ENCODE measurements at regions not wholly inside any gene's neighbourhood (a gene's known extent, or its start where the extent isn't known, plus 50 kb on each side); places are given as distances from the start of the nearest gene placed in this dataset.

DNA sequence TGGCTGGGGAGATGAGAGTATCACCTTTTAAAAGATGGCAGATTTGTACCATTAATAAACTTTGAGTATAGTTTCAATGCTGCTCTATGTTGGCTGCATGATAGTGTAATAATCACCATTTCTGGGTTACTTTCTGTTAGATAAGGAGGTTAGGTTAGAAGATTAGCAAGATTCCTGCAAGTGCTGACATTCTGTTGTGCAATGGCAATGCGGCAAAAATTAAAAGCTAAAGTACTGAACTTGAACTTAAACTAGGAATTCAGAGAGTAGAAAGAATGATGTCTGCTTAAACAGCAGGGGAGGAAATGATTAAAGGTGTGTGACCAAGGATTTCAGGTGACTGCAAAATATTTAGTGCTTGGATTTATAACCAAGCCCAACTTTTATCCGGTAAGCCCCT, 399.8 kb upstream of the MON1B start:
- no peak for ATAC-seq (ENCODE audit: poor library complexity)

DNA sequence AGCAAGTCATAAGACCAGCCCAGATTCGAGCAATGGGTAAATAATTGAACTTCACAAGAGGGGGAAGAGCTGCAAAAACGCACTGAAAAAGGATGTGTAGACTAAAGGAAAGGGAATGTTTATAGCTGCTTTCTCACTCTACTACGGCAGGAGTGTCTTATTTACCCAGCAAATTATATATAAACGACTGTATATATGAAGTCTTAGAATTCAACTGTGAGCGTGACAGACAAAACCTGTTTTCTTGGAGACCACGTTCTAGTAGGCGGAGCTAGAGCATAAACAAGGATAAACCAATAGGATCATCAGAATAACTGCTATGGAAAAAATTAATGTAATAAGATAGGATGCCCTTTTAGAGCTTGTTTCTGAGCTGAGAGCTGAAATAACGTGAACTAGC, 394.6 kb upstream of the MON1B start:
- intact Hi-C loops (cut with DNase I), result no loop called here
- no peak for ATAC-seq (ENCODE audit: poor library complexity)
- no peak for DNase-seq

More for the DNA sequence above, 399.8 kb upstream of the MON1B start:
- DNase-seq, result no peak
- intact Hi-C loops (cut with DNase I), result no loop called here

DNA sequence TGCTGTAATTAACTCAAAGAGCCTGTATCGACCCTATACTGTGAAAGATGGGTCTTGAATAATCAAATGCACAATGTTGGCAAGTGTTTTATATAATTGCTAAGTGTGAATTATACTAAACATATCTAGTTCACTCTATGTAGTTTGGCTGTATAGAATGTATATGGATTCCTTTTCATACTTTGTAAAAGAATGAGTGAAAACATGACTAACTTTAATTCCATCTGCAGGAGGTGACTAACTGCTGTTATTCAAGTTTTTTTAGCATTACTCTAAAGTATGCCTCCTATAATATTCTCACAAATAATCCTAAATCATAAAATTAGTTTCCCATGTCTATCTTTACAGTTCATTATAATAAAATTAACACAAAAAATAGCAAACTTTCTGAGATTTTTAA, 394.0 kb upstream of the MON1B start:
- DNase-seq (no peak), ATAC-seq (ENCODE audit: poor library complexity) (no peak)
- intact Hi-C loops (cut with DNase I), result no loop called here

DNA sequence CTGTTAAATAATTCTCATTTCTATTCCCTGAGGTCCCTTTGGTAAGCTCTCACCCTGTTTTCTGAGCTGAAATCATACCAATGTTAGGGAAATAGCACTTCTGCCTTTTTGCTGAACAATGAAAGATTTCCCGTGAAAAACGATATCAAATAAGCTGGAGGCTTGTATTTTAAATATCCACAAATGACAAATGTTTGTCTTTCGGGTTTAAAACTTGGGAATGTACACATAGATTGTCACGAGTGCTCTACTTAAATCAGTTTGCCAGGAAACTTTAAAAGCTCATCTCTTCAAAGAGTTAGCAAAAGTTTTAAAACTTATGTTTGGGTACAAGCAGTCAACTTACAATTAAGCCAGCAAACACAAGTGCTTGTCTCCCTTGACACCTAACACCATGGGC, 393.5 kb upstream of the MON1B start:
- ATAC-seq (ENCODE audit: poor library complexity), result no peak
- intact Hi-C loops (cut with DNase I), result no loop called here
- DNase-seq, result no peak

DNA sequence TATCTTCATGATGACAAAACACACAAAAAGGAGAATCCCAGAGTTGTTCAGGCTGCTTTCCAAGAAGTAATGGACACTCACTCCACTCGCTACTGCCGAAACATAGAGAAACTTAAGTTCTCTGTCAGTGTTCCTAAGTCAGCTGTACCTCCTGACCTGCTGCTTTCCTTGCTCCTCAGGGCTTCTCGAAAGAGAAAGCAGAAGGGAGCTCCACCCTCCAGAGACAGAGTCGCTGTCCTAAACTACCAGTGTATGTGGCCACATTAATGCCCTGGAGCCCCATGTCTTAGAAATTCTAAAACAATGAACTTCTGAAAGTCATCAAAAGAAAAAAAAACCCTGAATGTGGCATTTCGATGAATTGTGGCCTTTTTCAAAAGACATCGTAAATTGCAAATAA, 390.8 kb upstream of the MON1B start:
- DNase-seq, result no peak
- ATAC-seq (ENCODE audit: poor library complexity), result no peak
- intact Hi-C loops (cut with DNase I), result no loop called here

DNA sequence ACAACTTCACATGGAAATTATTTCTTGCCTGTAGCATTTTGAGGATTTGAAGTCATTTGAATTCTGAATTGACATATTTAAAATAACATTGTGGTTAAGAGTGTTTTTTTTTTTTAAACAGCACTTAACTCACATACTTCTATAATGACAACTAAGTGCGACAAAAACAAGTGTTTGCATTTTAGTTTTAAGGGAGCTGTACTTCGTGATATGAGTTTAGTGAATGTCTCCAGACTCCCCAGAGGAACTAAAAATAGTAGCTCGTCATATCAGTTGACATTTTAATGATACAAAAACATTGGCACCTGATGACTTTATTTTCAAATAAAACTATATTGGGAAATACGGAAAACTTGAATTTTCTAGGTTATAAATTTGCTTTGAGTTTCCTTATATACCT, 389.6 kb upstream of the MON1B start:
- intact Hi-C loops (cut with DNase I), result no loop called here
- no peak for DNase-seq

DNA sequence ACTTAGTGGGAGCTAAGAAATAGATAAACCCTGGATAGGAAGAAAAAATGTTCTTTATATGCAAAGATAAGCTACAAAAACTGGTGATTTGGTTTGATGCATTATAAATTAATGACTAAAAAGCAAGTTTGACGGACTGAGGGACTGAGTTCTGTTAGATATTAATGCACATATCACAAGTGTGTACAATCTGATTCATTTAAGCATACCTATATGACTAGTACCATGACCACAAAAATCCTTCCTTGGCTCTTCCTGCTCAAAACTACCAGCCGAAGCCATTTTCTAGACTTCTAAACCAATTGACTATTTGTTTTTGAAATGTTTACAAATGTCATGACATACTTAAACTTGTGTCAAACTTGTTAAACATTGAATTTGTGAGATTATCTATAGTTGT, 374.5 kb upstream of the MON1B start:
- DNase-seq (no peak), ATAC-seq (ENCODE audit: poor library complexity) (no peak)
- intact Hi-C loops (cut with DNase I), result no loop called here

More for the DNA sequence above, 389.6 kb upstream of the MON1B start:
- no peak for ATAC-seq (ENCODE audit: poor library complexity)

DNA sequence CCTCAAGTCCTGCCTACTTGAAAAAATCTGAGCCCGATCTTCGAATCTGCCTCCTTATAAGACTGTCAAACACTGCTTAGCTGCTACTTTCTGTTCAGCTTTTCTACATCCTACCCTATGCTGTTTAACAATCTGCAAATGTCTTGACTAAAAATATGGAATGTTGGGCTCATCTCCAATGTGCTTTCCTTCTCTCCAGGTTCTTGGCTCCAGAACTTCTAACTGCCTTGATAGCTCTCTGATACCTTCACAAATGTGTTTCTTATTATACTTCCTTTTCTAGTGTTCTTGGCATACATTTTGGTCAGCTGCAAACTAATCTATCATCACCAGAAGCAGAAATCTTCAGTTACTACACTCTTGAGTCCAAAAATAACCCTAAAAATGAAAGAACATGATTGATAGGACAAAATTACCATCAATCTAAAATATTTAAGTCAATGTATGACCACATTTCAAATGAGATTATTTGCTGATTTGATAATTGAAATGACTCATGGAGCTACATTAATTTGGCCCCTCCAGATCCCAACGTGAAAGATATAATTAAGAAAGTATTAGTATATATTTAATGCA, 372.3 kb upstream of the MON1B start:
- intact Hi-C loops (cut with DNase I), result no loop called here
- DNase-seq (no peak), ATAC-seq (ENCODE audit: poor library complexity) (no peak)

DNA sequence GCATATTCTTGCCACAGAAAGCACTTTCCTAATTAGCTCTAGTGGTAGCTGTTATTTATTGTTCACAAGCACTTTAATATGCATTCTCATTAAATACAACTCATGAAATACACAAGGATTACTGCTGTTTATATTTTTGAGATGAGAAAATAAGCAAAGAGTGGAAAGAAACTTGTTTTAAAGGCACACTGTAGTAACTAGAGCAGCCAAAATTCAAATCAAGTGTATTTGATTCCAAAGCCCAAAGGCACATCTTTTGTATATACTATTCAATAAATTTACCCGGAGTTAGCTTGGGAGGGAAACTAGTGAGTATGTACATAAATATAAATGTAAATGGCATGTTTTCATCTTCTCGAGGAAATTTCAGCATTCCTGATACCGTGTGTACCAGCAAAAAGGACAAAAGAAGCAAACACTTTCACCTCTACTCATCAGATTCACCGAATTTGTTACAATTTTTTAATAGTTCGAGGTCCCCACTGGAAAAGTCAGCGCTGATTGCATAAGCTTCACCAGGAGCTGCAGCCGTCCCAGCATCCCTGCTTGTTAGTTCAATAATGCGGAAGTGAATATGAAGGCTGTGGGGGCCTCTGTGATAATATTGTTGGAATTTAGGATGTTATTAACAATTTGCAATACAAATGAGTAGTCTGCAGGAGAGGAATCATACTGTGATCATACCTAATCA, 371.6 kb upstream of the MON1B start:
- no peak for ATAC-seq (ENCODE audit: poor library complexity)
- intact Hi-C loops (cut with DNase I), result no loop called here
- no peak for DNase-seq

DNA sequence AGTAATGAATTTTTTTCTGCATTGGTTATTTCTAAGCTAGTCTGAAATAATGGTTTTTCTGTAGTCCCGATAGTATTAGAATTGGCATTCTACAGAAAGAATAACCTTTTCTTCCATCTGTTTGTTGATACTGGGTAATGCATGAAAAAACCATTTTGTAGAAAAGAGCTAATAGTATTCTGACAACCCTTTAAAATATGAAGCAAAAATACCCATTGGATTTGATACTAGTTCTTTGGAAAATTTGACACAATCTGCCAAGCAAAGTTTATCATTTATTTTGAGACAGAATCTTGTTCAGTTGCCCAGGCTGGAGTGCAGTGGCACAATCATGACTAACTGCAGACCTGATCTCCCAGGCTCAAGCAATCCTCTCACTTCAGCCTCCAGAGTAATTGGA, 366.8 kb upstream of the MON1B start:
- intact Hi-C loops (cut with DNase I), result no loop called here
- ATAC-seq (ENCODE audit: poor library complexity) (no peak), DNase-seq (no peak)

DNA sequence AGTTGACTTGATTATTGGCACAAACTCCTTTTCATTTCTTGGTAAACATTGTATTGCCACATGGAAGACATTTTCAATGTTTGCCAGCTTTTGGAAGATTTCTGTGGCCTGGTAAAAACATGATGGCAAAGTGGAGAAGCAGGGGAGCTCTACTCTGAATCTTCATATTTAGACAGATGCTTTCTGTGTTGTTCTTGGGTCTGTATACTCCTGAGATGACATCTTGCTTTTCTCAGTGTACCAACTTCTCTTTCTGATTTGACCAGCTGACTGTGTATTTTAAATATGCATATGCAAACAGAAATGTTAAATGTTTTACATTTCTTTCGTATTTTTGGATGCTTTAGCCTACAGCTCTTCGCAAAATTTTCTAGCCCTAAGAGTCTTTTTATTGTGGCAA, 366.2 kb upstream of the MON1B start:
- ATAC-seq (ENCODE audit: poor library complexity), result no peak
- DNase-seq, result no peak
- intact Hi-C loops (cut with DNase I), result no loop called here

DNA sequence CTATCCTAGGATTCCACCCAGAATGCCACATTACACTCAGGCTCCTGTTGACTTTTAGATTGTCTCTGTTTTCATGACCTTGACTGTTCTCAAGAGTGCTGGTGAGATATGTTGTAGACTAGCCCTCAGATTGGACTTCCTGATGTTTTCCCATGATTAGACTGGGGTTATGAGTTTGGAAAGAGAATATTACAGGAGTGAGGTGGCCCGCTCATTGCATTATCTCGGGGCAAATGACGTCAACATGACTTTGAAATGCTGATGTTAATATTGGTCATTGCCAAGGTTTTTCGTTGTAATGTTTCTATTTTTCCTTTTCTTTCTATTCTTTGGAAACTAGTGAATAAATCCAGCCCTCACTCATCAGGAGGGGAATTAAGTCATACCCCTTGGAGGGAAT, 355.7 kb upstream of the MON1B start:
- ATAC-seq (ENCODE audit: poor library complexity), result no peak
- intact Hi-C loops (cut with DNase I), result no loop called here

DNA sequence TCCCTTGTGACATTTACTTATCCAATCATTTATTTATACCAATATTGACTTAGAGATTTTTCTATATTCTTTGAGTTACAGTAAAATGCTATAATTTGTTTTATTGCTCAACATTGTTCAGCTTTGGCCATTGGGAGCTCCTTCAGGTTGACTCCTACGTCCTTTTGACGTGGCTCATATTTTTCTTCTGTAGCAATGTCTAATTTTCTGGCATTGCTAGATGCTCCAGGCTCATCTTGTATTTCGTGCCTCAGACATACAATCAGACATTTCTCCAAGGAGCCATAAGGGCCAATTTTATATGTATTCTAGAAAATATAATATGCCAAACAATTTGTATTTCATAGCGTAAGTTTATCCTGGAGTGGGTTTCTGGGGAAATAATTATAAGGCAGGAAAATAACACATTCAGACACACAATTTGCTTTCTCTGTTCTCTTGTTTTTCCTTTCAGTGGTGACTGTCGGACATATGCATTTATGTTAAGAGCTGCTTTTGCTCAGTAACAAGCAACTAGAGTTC, 355.1 kb upstream of the MON1B start:
- no peak for DNase-seq
- no peak for ATAC-seq (ENCODE audit: poor library complexity)
- intact Hi-C loops (cut with DNase I), result no loop called here

More for the DNA sequence above, 355.7 kb upstream of the MON1B start:
- no peak for DNase-seq

DNA sequence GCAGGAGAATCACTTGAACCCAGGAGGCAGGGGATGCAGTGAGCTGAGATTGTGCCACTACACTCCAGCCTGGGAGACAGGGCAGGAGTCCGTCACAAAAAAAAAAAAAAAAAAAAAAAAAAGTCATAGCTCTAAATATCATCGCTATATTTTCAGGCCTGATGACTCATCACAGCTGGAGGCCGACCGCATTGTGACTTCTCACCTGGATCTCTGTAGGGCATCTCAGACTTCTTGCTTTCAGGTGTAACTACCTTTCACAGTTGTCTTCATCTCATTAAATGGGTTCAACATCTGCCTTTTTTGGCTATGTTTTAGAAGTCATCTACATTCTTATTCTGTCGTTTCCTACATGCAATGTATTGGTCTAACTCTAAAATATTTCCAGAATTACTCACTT, 353.1 kb upstream of the MON1B start:
- no peak for ATAC-seq (ENCODE audit: poor library complexity)
- intact Hi-C loops (cut with DNase I), result no loop called here
- no peak for DNase-seq

DNA sequence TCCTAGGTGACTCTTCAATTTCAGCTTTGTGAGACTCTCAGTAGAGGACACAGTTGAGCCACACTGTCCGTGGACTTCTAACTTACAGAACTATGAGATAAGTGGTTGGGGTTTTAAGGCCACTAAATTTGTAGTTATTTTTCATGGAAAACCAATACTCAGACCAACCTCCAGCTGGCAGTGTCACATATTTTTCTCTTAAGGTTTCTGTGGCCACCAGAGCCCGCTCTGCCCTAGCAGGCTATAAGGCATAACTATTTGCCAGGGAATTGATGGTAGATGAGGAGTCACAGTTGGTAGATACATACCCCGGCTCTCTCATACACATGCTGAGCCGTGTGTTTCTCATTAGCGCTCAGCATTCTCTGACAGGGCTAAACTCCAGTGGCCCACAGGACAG, 336.8 kb upstream of the MON1B start:
- intact Hi-C loops (cut with DNase I), result no loop called here
- no peak for ATAC-seq (ENCODE audit: poor library complexity)
- no peak for DNase-seq

DNA sequence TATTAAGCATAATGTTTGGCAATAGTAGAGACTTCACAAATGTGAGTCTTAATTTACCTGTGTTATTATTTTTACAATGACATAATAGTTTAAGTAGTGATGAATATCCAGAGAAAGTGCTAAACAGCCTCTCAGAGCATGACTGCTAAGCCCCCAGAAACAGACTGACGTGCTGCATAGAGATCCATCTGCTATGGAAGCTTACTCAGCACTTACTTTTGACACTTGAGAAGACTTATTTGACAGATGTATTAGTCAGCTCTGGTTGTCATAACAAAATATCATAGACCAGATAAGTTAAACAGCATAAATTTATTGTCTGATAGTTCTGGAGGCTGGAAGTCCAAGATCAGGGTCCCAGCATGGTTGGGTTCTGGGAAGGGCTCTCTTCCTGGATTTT, 334.9 kb upstream of the MON1B start:
- DNase-seq, result no peak
- intact Hi-C loops (cut with DNase I), result no loop called here
- ATAC-seq (ENCODE audit: poor library complexity), result no peak

DNA sequence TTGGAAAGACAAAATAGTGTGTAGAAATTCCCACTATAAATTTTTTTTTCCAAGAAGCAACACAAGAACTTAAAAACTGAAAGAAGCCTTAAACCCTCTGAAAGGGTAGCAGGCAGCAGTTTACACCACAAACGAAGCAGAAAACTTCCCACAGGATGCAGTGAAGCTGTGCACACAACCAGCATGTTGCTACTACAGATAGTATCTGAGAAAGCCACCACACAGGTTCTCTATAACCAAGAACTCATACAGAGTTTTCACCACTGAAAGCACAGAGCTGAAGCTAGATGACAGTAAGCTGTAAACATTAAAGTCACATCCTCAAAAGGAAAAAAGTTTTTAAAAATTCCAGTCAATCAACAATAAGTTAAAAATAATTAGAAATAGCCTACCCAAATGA, 333.6 kb upstream of the MON1B start:
- ATAC-seq (ENCODE audit: poor library complexity), result no peak
- intact Hi-C loops (cut with DNase I), result no loop called here
- DNase-seq, result no peak

DNA sequence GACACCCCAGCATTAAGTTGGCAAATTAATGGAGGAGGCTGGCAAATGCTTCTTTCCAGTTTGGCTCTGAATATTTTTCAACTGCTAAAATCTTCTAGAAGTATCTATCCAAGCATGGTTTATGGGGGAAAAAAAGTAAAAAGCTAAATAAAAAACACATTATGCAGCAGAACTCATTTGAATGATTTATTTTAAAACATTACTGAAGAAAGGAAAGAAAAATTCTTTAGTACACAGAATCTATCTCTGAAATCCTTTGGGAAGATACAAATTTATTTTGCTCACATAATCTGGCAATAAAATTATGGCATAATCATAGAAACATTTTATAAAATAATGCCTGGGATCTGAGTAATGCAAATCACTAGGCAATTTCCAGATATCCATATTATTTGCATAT, 328.1 kb upstream of the MON1B start:
- intact Hi-C loops (cut with DNase I), result no loop called here
- ATAC-seq (ENCODE audit: poor library complexity) (no peak), DNase-seq (no peak)

DNA sequence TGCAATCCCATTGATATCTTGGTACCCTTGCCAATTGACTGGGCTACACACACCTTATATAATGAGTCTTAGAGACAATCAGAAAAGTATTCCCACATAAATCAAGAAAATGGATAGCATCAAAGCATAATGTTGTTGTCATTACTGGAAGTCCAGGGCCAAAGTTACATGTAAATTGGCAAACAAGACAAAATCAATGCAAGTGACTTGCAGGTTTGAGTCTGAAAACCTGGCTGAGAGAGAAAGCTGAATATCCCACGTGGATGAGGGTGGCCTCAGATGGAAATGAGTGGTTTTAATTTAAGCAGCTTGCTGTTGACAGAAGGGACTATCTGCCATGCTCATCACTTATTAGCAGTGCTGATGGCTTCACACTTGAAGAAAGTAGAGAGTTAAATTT, 324.0 kb upstream of the MON1B start:
- intact Hi-C loops (cut with DNase I), result no loop called here
- DNase-seq (no peak), ATAC-seq (ENCODE audit: poor library complexity) (no peak)

DNA sequence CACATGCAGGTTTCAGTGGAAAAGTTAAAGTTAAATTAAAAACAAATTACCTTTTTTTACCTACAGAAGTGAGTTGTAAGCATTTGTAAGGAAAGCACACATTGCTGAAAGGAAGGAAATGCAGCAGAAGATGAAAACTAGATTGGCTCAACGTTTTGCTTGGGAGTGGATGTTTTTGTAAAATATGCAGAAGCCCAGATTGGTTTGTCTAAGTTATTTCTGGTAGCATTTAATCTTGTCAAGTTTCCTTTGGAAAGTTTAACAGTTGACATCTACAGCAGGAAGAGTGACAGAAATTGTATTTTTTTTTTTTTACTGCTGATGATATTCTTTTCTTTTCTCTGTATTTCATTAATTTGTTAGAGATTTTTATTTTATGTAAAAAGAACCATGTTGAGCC, 315.1 kb upstream of the MON1B start:
- intact Hi-C loops (cut with DNase I), result no loop called here
- DNase-seq, result no peak
- ATAC-seq (ENCODE audit: poor library complexity), result no peak

DNA sequence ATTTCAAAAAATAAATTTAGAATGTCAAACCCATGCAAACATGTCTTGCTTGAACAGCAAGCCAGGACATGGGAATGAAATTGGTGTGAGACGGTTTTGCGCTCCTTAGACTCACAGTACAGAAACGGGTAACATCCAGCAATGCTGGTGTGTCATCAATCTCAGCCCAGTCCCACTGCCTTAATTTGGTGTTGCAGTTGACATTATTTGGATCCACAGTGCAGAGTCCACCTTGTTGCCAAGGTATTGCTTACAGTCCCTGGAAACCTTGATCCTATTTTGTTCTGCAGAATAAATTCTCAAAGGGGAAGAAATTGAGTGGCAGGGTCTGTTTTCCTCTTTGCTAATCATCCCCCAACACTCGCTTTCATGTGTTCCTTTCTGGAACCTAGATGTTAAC, 311.6 kb upstream of the MON1B start:
- ATAC-seq (ENCODE audit: poor library complexity) (no peak), DNase-seq (no peak)
- intact Hi-C loops (cut with DNase I), result no loop called here
